GM19467 (cell line): ENCODE measurements at regions not wholly inside any gene's neighbourhood (a gene's known extent, or its start where the extent isn't known, plus 50 kb on each side); places are given as distances from the start of the nearest gene placed in this dataset.

ENCODE experiments used
- ATAC-seq: cut with Tn5 transposase; IDR thresholded peaks from one replicate; pipeline ENCODE4 v1.9.1; 2021; ENCODE audit warnings: mild to moderate bottlenecking, moderate library complexity; ENCODE audit not compliant: unreplicated experiment

DNA sequence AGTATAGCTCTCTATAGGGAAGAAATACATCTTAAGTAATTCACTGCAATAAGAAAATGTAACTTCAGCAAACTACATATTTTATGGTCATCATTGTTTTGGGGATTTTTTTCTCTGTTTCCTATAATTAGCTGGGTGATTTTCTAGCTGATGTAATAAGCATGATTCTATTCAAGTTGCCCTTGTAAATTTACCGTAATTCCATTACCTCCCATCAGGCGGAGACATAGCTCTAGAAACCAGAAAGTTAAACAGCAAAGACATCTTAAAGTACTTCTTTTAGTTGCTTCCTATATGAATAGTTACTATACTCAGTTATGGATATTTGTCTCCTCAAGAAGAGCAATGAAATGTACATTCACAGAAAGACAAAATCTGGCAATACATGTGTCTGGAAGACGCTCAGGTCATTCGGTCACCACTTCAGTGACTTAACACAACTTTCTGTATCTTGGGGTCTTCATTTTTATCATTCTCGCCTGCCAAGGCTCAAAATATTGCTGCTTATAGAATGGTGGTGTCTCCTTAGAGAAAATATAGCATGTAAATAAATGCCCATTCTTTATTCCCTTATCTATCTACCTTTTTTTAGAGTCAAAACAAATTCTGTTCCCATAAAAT lies 239.9 kb upstream of the ZC3H12C start:
- ATAC-seq: peak; percentile 73

GRCh38 chr11:109854731-109855130 lies 238.5 kb upstream of the ZC3H12C start:
- no peak for ATAC-seq

- ATAC-seq: no peak
Observed at GRCh38 chr11:109856928-109857327, 236.3 kb upstream of the ZC3H12C start.

DNA sequence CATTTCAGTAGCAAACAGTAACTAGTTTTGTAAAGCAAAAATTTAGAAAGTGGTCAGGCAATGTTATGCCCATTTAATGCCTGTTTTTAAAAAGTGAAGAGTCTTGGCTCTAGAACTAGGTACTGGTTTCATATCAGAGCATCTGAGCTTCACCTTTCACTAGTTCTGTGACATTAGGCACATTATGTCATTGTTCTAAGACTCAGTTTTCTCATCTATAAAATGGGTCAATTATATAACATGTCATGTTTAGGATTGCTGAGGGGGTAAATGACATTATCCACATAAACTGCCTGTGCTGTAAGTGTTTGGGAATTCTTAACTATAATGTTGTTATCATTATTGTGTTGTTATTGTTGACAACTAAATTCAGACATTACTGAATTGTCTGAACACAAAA lies 235.6 kb upstream of the ZC3H12C start:
- no peak for ATAC-seq

- no peak for ATAC-seq
Observed at GRCh38 chr11:109858152-109858551, 235.0 kb upstream of the ZC3H12C start.

GRCh38 chr11:109859045-109859724 lies 234.0 kb upstream of the ZC3H12C start:
- no peak for ATAC-seq

- no peak for ATAC-seq
Observed at GRCh38 chr11:109862835-109863234, 230.4 kb upstream of the ZC3H12C start.

DNA sequence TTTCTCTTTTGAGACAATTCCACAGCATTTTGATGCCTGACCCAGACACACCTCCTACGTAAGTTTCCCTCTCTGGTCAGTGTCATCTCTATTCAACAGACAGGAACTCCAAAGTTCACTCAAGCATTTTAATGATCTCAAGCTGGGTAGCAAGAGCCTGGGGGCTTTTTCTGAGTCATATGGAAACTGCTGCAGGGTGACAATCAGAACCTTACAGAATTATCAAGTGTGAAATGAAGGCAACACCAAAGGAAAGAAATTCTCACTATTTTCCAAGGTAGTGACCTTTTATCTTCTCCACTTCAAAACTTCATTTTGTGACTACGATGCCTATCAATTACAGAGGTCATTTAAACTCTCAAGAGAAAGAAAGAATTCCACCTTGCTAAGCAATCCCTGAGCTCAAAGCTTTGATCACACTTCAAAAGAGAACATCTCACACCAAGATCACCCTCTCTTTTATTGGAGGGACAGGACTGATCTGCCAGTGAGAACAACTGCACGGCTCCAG lies 229.0 kb upstream of the ZC3H12C start:
- peak; percentile 88 for ATAC-seq

DNA sequence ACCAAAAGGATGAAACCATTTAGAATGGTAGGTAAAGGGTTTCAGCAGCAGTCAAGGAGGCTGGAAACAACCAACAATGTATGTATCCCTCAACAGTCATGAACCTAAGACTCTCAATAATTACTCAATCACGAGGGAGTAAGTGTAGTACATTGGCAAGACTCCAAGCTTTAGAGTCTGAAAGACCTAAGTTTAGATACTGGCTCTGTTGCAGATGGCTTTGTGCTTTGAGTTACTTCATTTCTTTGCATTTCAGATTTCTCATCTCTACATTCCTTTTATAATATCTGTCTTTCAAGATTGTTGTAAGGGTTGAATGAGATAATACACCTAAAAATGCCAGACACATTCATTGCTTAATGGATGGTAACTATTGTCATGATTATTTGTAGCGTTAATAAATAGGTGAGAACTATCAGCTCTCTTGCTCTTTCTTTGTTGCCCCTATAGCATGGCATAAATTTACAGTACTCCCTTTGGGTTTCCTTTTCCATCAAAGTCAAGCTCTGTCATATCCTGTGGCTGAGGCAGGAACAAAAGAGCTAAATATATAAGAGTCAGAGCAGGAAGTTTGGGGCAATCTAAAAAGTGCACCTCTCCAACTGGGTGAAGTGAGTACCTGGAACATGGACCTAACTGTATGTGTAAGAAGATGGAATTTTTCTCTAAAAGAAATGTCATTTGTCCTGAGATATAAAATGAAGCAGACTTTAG lies 228.2 kb upstream of the ZC3H12C start:
- ATAC-seq: no peak

DNA sequence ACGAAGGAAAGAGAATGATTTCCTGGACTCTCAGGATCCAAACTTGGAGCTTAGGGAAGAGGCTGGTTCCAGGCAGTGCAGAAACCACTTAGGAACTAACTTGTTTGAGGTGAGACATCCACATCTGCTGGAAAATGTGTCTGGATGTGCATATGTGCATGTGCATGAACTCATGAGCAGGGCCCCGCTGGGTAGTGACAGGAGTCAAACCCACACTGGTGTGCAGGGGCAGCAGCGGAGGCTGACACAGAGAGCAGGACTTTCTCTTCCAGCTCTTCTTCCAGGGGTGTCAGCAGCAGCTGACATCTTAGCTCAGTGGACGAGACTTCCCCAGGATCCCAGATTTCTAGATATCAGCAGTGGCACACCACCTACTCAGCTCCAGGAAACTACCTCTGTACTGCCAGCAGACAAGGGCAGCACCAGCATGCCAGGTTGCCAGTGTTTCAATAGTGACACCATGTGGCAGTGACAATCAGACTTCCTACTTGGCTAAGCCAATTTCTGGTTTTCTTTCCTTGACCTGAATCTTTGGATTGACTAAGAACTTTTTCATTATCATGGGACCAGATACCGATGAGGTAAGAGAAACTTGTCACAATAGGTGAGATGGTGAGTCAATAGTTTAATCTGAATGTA lies 227.5 kb upstream of the ZC3H12C start:
- no peak for ATAC-seq

GRCh38 chr11:109867784-109868183 lies 225.4 kb upstream of the ZC3H12C start:
- no peak for ATAC-seq

- ATAC-seq: no peak
Observed at GRCh38 chr11:109869536-109869935, 223.7 kb upstream of the ZC3H12C start.

- no peak for ATAC-seq
Observed at GRCh38 chr11:109870297-109870696, 222.9 kb upstream of the ZC3H12C start.

GRCh38 chr11:109877043-109877442 lies 216.1 kb upstream of the ZC3H12C start:
- no peak for ATAC-seq

DNA sequence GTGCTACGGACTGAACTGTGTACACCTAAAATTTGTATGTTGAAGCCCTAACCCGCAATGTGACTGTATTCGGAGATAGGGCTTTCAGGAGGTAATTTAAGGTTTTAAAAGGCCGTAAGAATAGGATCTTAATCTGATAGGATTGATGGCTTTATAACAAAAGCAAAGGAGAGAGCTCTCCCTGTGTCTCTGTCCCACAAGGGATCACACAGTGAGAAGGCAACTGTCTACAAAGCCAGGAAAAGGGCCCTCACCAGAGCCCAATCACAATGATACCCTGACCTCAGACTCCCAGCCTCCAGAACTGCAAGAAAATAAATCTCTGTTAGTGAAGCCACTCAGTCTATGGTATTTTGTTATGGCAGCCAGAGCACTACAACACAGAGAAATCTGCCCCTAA lies 208.7 kb upstream of the ZC3H12C start:
- ATAC-seq: no peak

- no peak for ATAC-seq
Observed at GRCh38 chr11:109885006-109885405, 208.2 kb upstream of the ZC3H12C start.

DNA sequence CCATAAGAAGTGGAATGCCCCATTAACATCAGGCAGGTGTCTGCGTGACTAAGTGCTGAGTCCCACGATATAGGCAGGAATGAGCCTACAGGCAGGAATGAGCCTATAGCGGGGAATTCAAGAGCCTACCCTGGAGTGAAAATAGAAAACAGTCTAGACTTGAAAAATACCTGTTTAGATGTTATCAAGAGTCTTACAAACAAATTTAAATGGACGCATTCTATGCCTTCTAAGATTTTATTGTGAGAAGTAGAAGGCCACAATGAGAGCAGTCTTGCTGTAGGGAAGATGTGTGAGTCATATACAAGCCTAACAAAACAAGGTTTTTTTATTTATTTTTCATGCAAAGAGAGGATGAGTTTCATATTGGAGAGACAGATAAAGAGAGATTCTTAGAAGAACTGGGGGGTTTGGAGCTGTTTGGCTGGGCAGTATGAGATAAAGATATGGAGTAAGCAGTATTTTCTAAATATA lies 200.8 kb upstream of the ZC3H12C start:
- ATAC-seq: no peak

GRCh38 chr11:109894242-109894641 lies 198.9 kb upstream of the ZC3H12C start:
- no peak for ATAC-seq

GRCh38 chr11:109898592-109898991 lies 194.6 kb upstream of the ZC3H12C start:
- ATAC-seq: no peak

DNA sequence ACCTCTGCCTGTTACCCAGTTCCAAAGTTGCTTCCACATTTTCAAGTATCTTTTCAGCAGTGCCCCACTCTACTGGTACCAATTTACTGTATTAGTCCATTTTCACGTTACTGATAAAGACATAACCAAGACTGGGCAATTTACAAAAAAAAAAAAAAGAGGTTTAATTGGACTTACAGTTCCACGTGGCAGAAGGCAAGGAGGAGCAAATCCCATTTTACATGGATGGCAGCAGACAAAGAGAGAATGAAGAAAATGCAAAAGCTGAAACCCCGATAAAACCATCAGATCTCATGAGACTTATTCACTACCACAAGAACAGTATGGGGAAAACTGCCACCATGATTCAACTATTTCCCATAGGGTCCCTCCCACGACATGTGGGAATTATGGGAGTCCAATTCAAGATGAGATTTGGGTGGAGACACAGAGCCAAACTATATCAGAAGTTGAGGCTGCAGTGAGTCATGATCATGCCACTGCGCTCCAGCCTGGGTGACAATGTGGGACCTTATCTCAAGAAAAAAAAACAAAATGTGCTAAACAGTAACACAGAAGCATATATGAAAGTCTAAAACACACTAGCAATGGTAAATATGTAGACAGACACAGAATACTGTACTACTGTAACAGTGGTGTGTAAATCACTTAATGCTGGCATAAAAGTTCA lies 190.3 kb upstream of the ZC3H12C start:
- ATAC-seq: no peak

DNA sequence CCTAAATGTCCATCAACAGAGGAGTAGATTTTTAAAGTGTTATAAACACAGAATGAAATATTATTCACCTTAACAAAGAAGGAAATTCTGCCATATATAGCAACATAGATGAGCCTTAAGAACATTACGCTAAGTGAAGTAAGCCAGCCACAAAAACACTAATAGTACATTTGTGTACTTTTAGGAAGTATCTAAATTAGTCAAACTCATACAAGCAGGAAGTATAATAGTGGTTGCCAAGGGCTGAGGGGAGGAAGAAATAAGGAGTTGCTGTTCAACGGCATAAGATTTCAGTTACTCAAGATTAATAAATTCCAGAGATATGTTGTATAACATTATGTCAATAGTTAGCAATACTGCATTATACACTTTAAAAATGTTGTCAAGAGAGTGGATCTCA lies 181.7 kb upstream of the ZC3H12C start:
- ATAC-seq: no peak
